ENCODE measurements at regions not wholly inside any gene's neighbourhood (a gene's known extent, or its start where the extent isn't known, plus 50 kb on each side); places are given as distances from the start of the nearest gene placed in this dataset.

- intact Hi-C loops (cut with micrococcal nuclease): no loop called here
- POLR2A ChIA-PET: no interaction called here
Measured at GRCh38 chr11:70802185-70802584, 403.9 kb downstream of the CTTN start.

GRCh38 chr11:70804139-70804837 is 406.0 kb downstream of the CTTN start:
- Mint-ChIP-seq H3K4me1 (ENCODE audit: low read depth) (no peaks in the 10 kb centered on the region), H3K36me3 (no peaks in the 10 kb centered on the region), H3K9me3 (no peaks in the 10 kb centered on the region), H3K27me3 (peaks cover 4% of the 10 kb centered on the region), H3K27ac (no peak overlapping the region), H3K4me3 (no peak overlapping the region)
- intact Hi-C loops (cut with micrococcal nuclease): no loop called here
- POLR2A ChIA-PET: no interaction called here
- DNase-seq: no peak
- CTCF ChIA-PET: no interaction called here

More at GRCh38 chr11:70802185-70802584, 403.9 kb downstream of the CTTN start:
- H3K27me3 Mint-ChIP-seq: peaks cover 4% of the 10 kb centered on the region
- H3K4me3 Mint-ChIP-seq: no peak overlapping the region
- no peaks in the 10 kb centered on the region for H3K4me1 Mint-ChIP-seq (ENCODE audit: low read depth)
- H3K27ac Mint-ChIP-seq: no peak overlapping the region
- DNase-seq: no peak
- H3K36me3 Mint-ChIP-seq: no peaks in the 10 kb centered on the region
- CTCF ChIA-PET: no interaction called here
- no peaks in the 10 kb centered on the region for H3K9me3 Mint-ChIP-seq

GRCh38 chr11:70805243-70805642 is 406.9 kb downstream of the CTTN start:
- Mint-ChIP-seq H3K4me3 (no peak overlapping the region), H3K9me3 (no peaks in the 10 kb centered on the region), H3K36me3 (no peaks in the 10 kb centered on the region), H3K4me1 (ENCODE audit: low read depth) (no peaks in the 10 kb centered on the region), H3K27ac (no peak overlapping the region), H3K27me3 (peaks cover 4% of the 10 kb centered on the region)
- DNase-seq: no peak
- intact Hi-C loops (cut with micrococcal nuclease): no loop called here
- CTCF ChIA-PET: no interaction called here
- POLR2A ChIA-PET: no interaction called here

GRCh38 chr11:70805971-70806370 is 407.6 kb downstream of the CTTN start:
- no peaks in the 10 kb centered on the region for H3K4me1 Mint-ChIP-seq (ENCODE audit: low read depth)
- intact Hi-C loops (cut with micrococcal nuclease): no loop called here
- H3K4me3 Mint-ChIP-seq: no peak overlapping the region
- no peaks in the 10 kb centered on the region for H3K36me3 Mint-ChIP-seq
- no peaks in the 10 kb centered on the region for H3K9me3 Mint-ChIP-seq
- H3K27me3 Mint-ChIP-seq: peaks cover 4% of the 10 kb centered on the region
- no peak overlapping the region for H3K27ac Mint-ChIP-seq
- no peak for DNase-seq
- ChIA-PET CTCF (no interaction called here), POLR2A (no interaction called here)

- H3K27me3 Mint-ChIP-seq: peaks cover 4% of the 10 kb centered on the region
- ChIA-PET POLR2A (no interaction called here), CTCF (no interaction called here)
- H3K36me3 Mint-ChIP-seq: no peaks in the 10 kb centered on the region
- DNase-seq: no peak
- H3K4me1 Mint-ChIP-seq (ENCODE audit: low read depth): no peaks in the 10 kb centered on the region
- intact Hi-C loops (cut with micrococcal nuclease): no loop called here
- H3K27ac Mint-ChIP-seq: no peak overlapping the region
- no peak overlapping the region for H3K4me3 Mint-ChIP-seq
- no peaks in the 10 kb centered on the region for H3K9me3 Mint-ChIP-seq
Measured at GRCh38 chr11:70806461-70807194, 408.3 kb downstream of the CTTN start.

GRCh38 chr11:70807195-70807543 is 408.8 kb downstream of the CTTN start:
- Mint-ChIP-seq H3K27me3 (peaks cover 4% of the 10 kb centered on the region), H3K4me3 (no peak overlapping the region), H3K4me1 (ENCODE audit: low read depth) (no peaks in the 10 kb centered on the region), H3K27ac (no peak overlapping the region), H3K36me3 (no peaks in the 10 kb centered on the region), H3K9me3 (no peaks in the 10 kb centered on the region)
- ChIA-PET CTCF (no interaction called here), POLR2A (no interaction called here)
- no peak for DNase-seq
- intact Hi-C loops (cut with micrococcal nuclease): no loop called here

- no peak overlapping the region for H3K27ac Mint-ChIP-seq
- no peaks in the 10 kb centered on the region for H3K9me3 Mint-ChIP-seq
- no peaks in the 10 kb centered on the region for H3K4me1 Mint-ChIP-seq (ENCODE audit: low read depth)
- ChIA-PET POLR2A (no interaction called here), CTCF (no interaction called here)
- H3K4me3 Mint-ChIP-seq: no peak overlapping the region
- peaks cover 2% of the 10 kb centered on the region for H3K27me3 Mint-ChIP-seq
- intact Hi-C loops (cut with micrococcal nuclease): no loop called here
- no peaks in the 10 kb centered on the region for H3K36me3 Mint-ChIP-seq
- no peak for DNase-seq
Measured at GRCh38 chr11:70808686-70809375, 410.5 kb downstream of the CTTN start.

- POLR2A ChIA-PET: no interaction called here
- Mint-ChIP-seq H3K9me3 (no peaks in the 10 kb centered on the region), H3K4me1 (ENCODE audit: low read depth) (no peaks in the 10 kb centered on the region), H3K27ac (no peak overlapping the region), H3K36me3 (no peaks in the 10 kb centered on the region), H3K27me3 (no peaks in the 10 kb centered on the region), H3K4me3 (no peak overlapping the region)
- CTCF ChIA-PET: no interaction called here
- intact Hi-C loops (cut with micrococcal nuclease): no loop called here
- no peak for DNase-seq
Measured at GRCh38 chr11:70810133-70810532, 411.8 kb downstream of the CTTN start.

GRCh38 chr11:70810681-70811080 is 412.4 kb downstream of the CTTN start:
- H3K4me3 Mint-ChIP-seq: no peak overlapping the region
- intact Hi-C loops (cut with micrococcal nuclease): no loop called here
- no peaks in the 10 kb centered on the region for H3K9me3 Mint-ChIP-seq
- H3K4me1 Mint-ChIP-seq (ENCODE audit: low read depth): no peaks in the 10 kb centered on the region
- no peaks in the 10 kb centered on the region for H3K36me3 Mint-ChIP-seq
- CTCF ChIA-PET: no interaction called here
- no peak overlapping the region for H3K27ac Mint-ChIP-seq
- DNase-seq: no peak
- no peaks in the 10 kb centered on the region for H3K27me3 Mint-ChIP-seq
- POLR2A ChIA-PET: no interaction called here

- Mint-ChIP-seq H3K9me3 (no peaks in the 10 kb centered on the region), H3K36me3 (no peaks in the 10 kb centered on the region)
Measured at GRCh38 chr11:70811483-70811882, 413.2 kb downstream of the CTTN start.

GRCh38 chr11:70811915-70812314 is 413.6 kb downstream of the CTTN start:
- no peaks in the 10 kb centered on the region for H3K27me3 Mint-ChIP-seq
- ChIA-PET POLR2A (no interaction called here), CTCF (no interaction called here)
- DNase-seq: no peak
- no peaks in the 10 kb centered on the region for H3K9me3 Mint-ChIP-seq
- intact Hi-C loops (cut with micrococcal nuclease): no loop called here
- no peaks in the 10 kb centered on the region for H3K4me1 Mint-ChIP-seq (ENCODE audit: low read depth)
- H3K4me3 Mint-ChIP-seq: no peak overlapping the region
- no peak overlapping the region for H3K27ac Mint-ChIP-seq
- no peaks in the 10 kb centered on the region for H3K36me3 Mint-ChIP-seq

More at GRCh38 chr11:70811483-70811882, 413.2 kb downstream of the CTTN start:
- Mint-ChIP-seq H3K27ac (no peak overlapping the region), H3K4me3 (no peak overlapping the region), H3K4me1 (ENCODE audit: low read depth) (no peaks in the 10 kb centered on the region), H3K27me3 (no peaks in the 10 kb centered on the region)
- CTCF ChIA-PET: no interaction called here
- intact Hi-C loops (cut with micrococcal nuclease): no loop called here
- POLR2A ChIA-PET: no interaction called here
- DNase-seq: no peak

- H3K27me3 Mint-ChIP-seq: no peaks in the 10 kb centered on the region
- no peaks in the 10 kb centered on the region for H3K9me3 Mint-ChIP-seq
- no peak overlapping the region for H3K4me3 Mint-ChIP-seq
- H3K36me3 Mint-ChIP-seq: no peaks in the 10 kb centered on the region
- ChIA-PET CTCF (no interaction called here), POLR2A (no interaction called here)
- no peak overlapping the region for H3K27ac Mint-ChIP-seq
- DNase-seq: no peak
- H3K4me1 Mint-ChIP-seq (ENCODE audit: low read depth): no peaks in the 10 kb centered on the region
- intact Hi-C loops (cut with micrococcal nuclease): no loop called here
Measured at GRCh38 chr11:70812472-70812871, 414.1 kb downstream of the CTTN start.

GRCh38 chr11:70813651-70814050 is 415.3 kb downstream of the CTTN start:
- POLR2A ChIA-PET: no interaction called here
- intact Hi-C loops (cut with micrococcal nuclease): no loop called here
- H3K27me3 Mint-ChIP-seq: no peaks in the 10 kb centered on the region
- H3K9me3 Mint-ChIP-seq: no peaks in the 10 kb centered on the region
- H3K4me3 Mint-ChIP-seq: no peak overlapping the region
- DNase-seq: no peak
- H3K36me3 Mint-ChIP-seq: no peaks in the 10 kb centered on the region
- CTCF ChIA-PET: interaction anchor here (0.6 kb wide), 1 partner anchor 1120 kb away, joined by 3 read pairs; no protein-coding TSS in a partner anchor
- H3K27ac Mint-ChIP-seq: no peak overlapping the region
- no peaks in the 10 kb centered on the region for H3K4me1 Mint-ChIP-seq (ENCODE audit: low read depth)
